HG03469 (cell line): ENCODE measurements at regions not wholly inside any gene's neighbourhood (a gene's known extent, or its start where the extent isn't known, plus 50 kb on each side); places are given as distances from the start of the nearest gene placed in this dataset.
"Not testable (repeated sequence)": the region's sequence is repeated elsewhere in the genome, so short reads cannot be mapped to it uniquely, and the experiment has no call there.

Source experiments
- ATAC-seq: cut with Tn5 transposase; IDR thresholded peaks from one replicate; pipeline ENCODE4 v1.9.1; 2021; ENCODE audit warnings: mild to moderate bottlenecking, moderate library complexity, moderate number of reproducible peaks; ENCODE audit not compliant: unreplicated experiment

GRCh38 chr7:152947686-152948085, 188.1 kb downstream of the ACTR3B start:
- ATAC-seq = no peak

GRCh38 chr7:152949253-152949652, 189.7 kb downstream of the ACTR3B start:
- no peak for ATAC-seq

GRCh38 chr7:152949790-152950189, 190.2 kb downstream of the ACTR3B start:
- ATAC-seq = no peak

- no peak for ATAC-seq
Measured at GRCh38 chr7:152956006-152956405, 196.5 kb downstream of the ACTR3B start.

GRCh38 chr7:152959610-152960009, 200.1 kb downstream of the ACTR3B start:
- no peak for ATAC-seq

GRCh38 chr7:152961796-152962195, 202.2 kb downstream of the ACTR3B start:
- ATAC-seq = not testable (repeated sequence)

- no peak for ATAC-seq
Measured at GRCh38 chr7:152966189-152966588, 206.6 kb downstream of the ACTR3B start.

GRCh38 chr7:152967958-152968357, 208.4 kb downstream of the ACTR3B start:
- no peak for ATAC-seq

GRCh38 chr7:152968514-152968913, 209.0 kb downstream of the ACTR3B start:
- no peak for ATAC-seq

- no peak for ATAC-seq
Measured at GRCh38 chr7:152969335-152969734, 209.8 kb downstream of the ACTR3B start.

- ATAC-seq = no peak
Measured at GRCh38 chr7:152969839-152970238, 210.3 kb downstream of the ACTR3B start.

- no peak for ATAC-seq
Measured at GRCh38 chr7:152970481-152970880, 210.9 kb downstream of the ACTR3B start.

- no peak for ATAC-seq
Measured at GRCh38 chr7:152974577-152974976, 215.0 kb downstream of the ACTR3B start.

- ATAC-seq = no peak
Measured at GRCh38 chr7:152975076-152975475, 215.5 kb downstream of the ACTR3B start.

- ATAC-seq = no peak
Measured at GRCh38 chr7:152979376-152979775, 219.8 kb downstream of the ACTR3B start.

GRCh38 chr7:152984421-152984820, 224.9 kb downstream of the ACTR3B start:
- ATAC-seq = no peak

- no peak for ATAC-seq
Measured at GRCh38 chr7:152986376-152986775, 226.8 kb downstream of the ACTR3B start.

GRCh38 chr7:152987656-152988055, 228.1 kb downstream of the ACTR3B start:
- ATAC-seq = no peak

- no peak for ATAC-seq
Measured at GRCh38 chr7:152989889-152990380, 230.4 kb downstream of the ACTR3B start.

- ATAC-seq = no peak
Measured at GRCh38 chr7:152998420-152998819, 238.9 kb downstream of the ACTR3B start.

- ATAC-seq = no peak
Measured at GRCh38 chr7:153002115-153002514, 242.6 kb downstream of the ACTR3B start.

GRCh38 chr7:153002572-153002971, 243.0 kb downstream of the ACTR3B start:
- ATAC-seq = no peak

GRCh38 chr7:153004341-153004740, 244.8 kb downstream of the ACTR3B start:
- no peak for ATAC-seq
